Testis (tissue), 2 donors: ENCODE measurements at regions not wholly inside any gene's neighbourhood (a gene's known extent, or its start where the extent isn't known, plus 50 kb on each side); places are given as distances from the start of the nearest gene placed in this dataset.

Source experiments
- DNase-seq: peaks from one replicate; pipeline ENCODE4 v3.0.0-alpha.2; 2019
- H3K27ac ChIP-seq, 2 donors: fragments of 200-600 bp; sonication (generic); one replicate each; pipeline ENCODE4 v1.5.1; 2019
- H3K27me3 ChIP-seq: fragments of 200-600 bp; sonication (generic); one replicate; pipeline ENCODE4 v1.5.1; 2019
- H3K36me3 ChIP-seq: fragments of 200-600 bp; sonication (generic); one replicate; pipeline ENCODE4 v1.5.1; 2017; ENCODE audit warnings: low read depth; ENCODE audit errors: missing control alignments
- H3K4me1 ChIP-seq: fragments of 200-600 bp; sonication (generic); one replicate; pipeline ENCODE4 v1.5.1; 2019
- H3K4me3 ChIP-seq, 2 donors: fragments of 200-600 bp; sonication (generic); one replicate each; pipeline ENCODE4 v1.5.1; 2017 to 2019
- H3K9me3 ChIP-seq: fragments of 200-600 bp; sonication (generic); one replicate; pipeline ENCODE4 v1.5.1; 2017
- CTCF ChIP-seq, 3 experiments: fragments of 450-650 bp in 2 of 3; fragments of 200-600 bp in 1 of 3; sonication (generic) in 1 of 3; IDR thresholded peaks; one replicate each; pipeline ENCODE4 v1.5.1; 2016 to 2019; ENCODE audit warnings: antibody characterized with exemption in 3 of 3, mild to moderate bottlenecking in 2 of 3, moderate library complexity in 1 of 3
- POLR2A ChIP-seq: fragments of 450-650 bp; IDR thresholded peaks from one replicate; pipeline ENCODE4 v1.6.1; 2017; ENCODE audit warnings: antibody characterized with exemption, mild to moderate bottlenecking, moderate library complexity
- WGBS, 2 donors: methylation state at CpG; one replicate each; pipeline ENCODE4 v1.1.5; 2018; 5-methylcytosine and 5-hydroxymethylcytosine counted together
- intact Hi-C: fragments of 100-400 bp; cut with DNase I; formaldehyde crosslinking; loops from one replicate; pipeline ENCODE4 v1.15.1; 2023; ENCODE audit warnings: low total_unique reads

DNA sequence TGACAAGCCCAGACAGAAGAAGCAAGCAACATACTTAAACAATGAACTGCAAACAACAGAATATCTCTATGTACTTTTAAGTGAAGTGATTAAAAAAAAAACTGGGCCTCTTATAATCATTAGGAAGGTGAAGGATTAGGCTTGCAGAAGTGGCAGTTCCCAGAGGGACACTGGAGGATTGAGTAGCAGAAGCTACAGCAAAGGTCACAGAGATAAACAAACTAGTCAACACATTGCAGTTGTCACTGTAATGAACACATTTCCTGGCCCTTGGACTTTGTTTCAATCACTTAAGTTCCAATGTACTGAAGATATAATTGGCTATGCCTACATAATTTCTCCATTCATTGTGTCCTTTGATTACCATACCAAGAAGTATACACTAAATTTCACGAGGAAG, 1498.8 kb downstream of the SLITRK5 start:
- intact Hi-C loops: no loop called here
- H3K27ac ChIP-seq: no peak overlapping the region
- no peaks in the 10 kb centered on the region for H3K4me1 ChIP-seq
- no peaks in the 10 kb centered on the region for H3K9me3 ChIP-seq
- no peak for DNase-seq
- H3K27me3 ChIP-seq: no peaks in the 10 kb centered on the region
- 88 to 92% methylated on average over 1 of the region's 1 CpG for whole genome bisulfite sequencing, 2 donors
- no peaks in the 10 kb centered on the region for H3K36me3 ChIP-seq
- no peak overlapping the region for H3K4me3 ChIP-seq
- no peak for TF ChIP-seq CTCF (IDR thresholded peaks at IDR 0.05)
- no peak for TF ChIP-seq POLR2A

- Histone ChIP-seq H3K27me3 (no peaks in the 10 kb centered on the region), H3K36me3 (peaks cover 5% of the 10 kb centered on the region), H3K4me3 (no peak overlapping the region), H3K4me1 (no peaks in the 10 kb centered on the region), H3K27ac (no peak overlapping the region), H3K9me3 (no peaks in the 10 kb centered on the region)
- DNase-seq: no peak
- no peak for TF ChIP-seq CTCF (IDR thresholded peaks at IDR 0.05)
- TF ChIP-seq POLR2A: no peak
- intact Hi-C loops: no loop called here
Observed at GRCh38 chr13:89181041-89181440, 1509.9 kb downstream of the SLITRK5 start.

DNA sequence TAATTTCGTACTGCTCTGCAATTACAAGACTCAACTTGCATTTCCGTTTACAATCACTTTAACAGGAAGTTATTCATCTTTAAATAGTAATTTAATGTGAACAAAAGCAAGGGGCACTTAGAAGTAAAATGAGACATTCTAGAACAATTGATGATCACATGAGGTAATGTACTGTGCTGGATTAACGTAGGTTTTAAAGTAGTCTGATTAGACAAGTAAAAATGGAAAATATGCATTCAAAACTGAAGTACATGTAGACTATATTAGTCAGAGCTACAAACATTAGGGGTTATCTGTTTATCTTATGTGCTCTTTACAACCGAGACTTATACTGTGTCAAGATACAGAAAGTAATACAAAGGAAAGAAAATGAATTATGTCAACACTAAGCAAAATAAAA, 1528.0 kb downstream of the SLITRK5 start:
- no peaks in the 10 kb centered on the region for H3K27me3 ChIP-seq
- H3K4me3 ChIP-seq: no peak overlapping the region
- H3K4me1 ChIP-seq: no peaks in the 10 kb centered on the region
- H3K36me3 ChIP-seq: no peaks in the 10 kb centered on the region
- no peaks in the 10 kb centered on the region for H3K9me3 ChIP-seq
- 64 to 67% methylated on average over 4 of the region's 4 CpGs for WGBS, 2 donors
- no peak for TF ChIP-seq CTCF (IDR thresholded peaks at IDR 0.05)
- TF ChIP-seq POLR2A: no peak
- DNase-seq: no peak
- no peak overlapping the region for H3K27ac ChIP-seq
- intact Hi-C loops: no loop called here

- H3K27me3 ChIP-seq: no peaks in the 10 kb centered on the region
- H3K4me3 ChIP-seq: no peak overlapping the region
- DNase-seq: no peak
- TF ChIP-seq POLR2A: no peak
- TF ChIP-seq CTCF (IDR thresholded peaks at IDR 0.05): no peak
- H3K4me1 ChIP-seq: no peaks in the 10 kb centered on the region
- no peak overlapping the region for H3K27ac ChIP-seq
- H3K36me3 ChIP-seq: no peaks in the 10 kb centered on the region
- no peaks in the 10 kb centered on the region for H3K9me3 ChIP-seq
- intact Hi-C loops: no loop called here
- WGBS, 2 donors: 94 to 95% methylated on average over 1 of the region's 1 CpG
Observed at GRCh38 chr13:89204435-89204834, 1533.3 kb downstream of the SLITRK5 start.

DNA sequence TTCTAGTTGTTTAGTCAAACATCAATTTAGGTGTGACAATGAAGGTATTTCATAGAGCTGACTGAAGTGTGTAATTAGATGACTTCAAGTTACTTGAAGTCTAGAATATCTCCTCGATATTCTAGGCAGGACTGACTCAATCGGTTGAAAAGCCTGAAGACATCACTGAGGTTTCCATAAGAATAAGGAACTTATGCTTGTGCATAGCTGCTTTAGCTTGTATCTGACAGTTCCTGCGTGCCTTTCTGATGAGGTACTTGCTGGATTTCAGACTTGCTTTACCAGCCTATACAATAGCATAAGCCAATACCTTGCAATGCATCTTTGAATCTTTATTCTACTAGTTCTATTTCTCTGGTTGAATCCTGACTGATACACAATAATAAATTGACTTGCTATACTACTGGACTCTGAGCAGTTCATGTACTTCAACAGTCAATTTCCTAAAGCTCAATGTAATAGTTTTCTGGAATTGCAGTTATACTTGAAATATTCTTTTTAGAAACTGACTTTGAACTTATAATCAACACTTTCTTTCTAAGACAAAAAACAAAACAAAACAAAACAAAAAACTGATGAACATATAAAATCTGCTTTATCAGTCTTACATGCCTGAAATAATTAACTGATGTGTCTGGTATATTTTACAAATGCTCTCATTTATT, 1534.8 kb downstream of the SLITRK5 start:
- no peak for DNase-seq
- no peak for TF ChIP-seq CTCF (IDR thresholded peaks at IDR 0.05)
- TF ChIP-seq POLR2A: no peak
- intact Hi-C loops: no loop called here
- Histone ChIP-seq H3K4me1 (no peaks in the 10 kb centered on the region), H3K36me3 (no peaks in the 10 kb centered on the region), H3K9me3 (no peaks in the 10 kb centered on the region), H3K4me3 (no peak overlapping the region), H3K27ac (no peak overlapping the region), H3K27me3 (no peaks in the 10 kb centered on the region)
- WGBS, 2 donors: 84 to 89% methylated on average over 3 of the region's 3 CpGs
